ENCODE measurements at regions not wholly inside any gene's neighbourhood (a gene's known extent, or its start where the extent isn't known, plus 50 kb on each side); places are given as distances from the start of the nearest gene placed in this dataset.

- DNase-seq (ENCODE audit: insufficient read length, low spot score) (no peak), FAIRE-seq (peak; percentile 58)
- TF ChIP-seq CTCF (IDR thresholded peaks at IDR 0.05; ENCODE audit: insufficient read depth, missing control alignments) = no peak
These were observed 179.0 kb downstream of the BARD1 start for GRCh38 chr2:214630402-214631045.

- TF ChIP-seq CTCF (IDR thresholded peaks at IDR 0.05; ENCODE audit: insufficient read depth, missing control alignments) = no peak
- DNase-seq (ENCODE audit: insufficient read length, low spot score) = no peak
These were observed 179.6 kb downstream of the BARD1 start for GRCh38 chr2:214629875-214630274.

More at GRCh38 chr2:214629875-214630274, 179.6 kb downstream of the BARD1 start:
- no peak for FAIRE-seq
